ENCODE measurements at regions not wholly inside any gene's neighbourhood (a gene's known extent, or its start where the extent isn't known, plus 50 kb on each side); places are given as distances from the start of the nearest gene placed in this dataset.
"Not testable (repeated sequence)": the region's sequence is repeated elsewhere in the genome, so short reads cannot be mapped to it uniquely, and the experiment has no call there.

GRCh38 chr4:81722290-81722851 lies 250.7 kb upstream of the RASGEF1B start:
- H3K36me3 Mint-ChIP-seq (ENCODE audit: low read depth) = no peaks in the 10 kb centered on the region
- no peak overlapping the region for H3K4me3 Mint-ChIP-seq
- no peak for ATAC-seq (ENCODE audit: low read depth)
- CTCF ChIA-PET = no interaction called here
- no peak overlapping the region for H3K27ac Mint-ChIP-seq
- peaks cover 18% of the 10 kb centered on the region for H3K4me1 Mint-ChIP-seq
- intact Hi-C loops (cut with micrococcal nuclease) = loop anchor here (10.0 kb wide), 1 partner anchor 562 kb away; no protein-coding TSS in a partner anchor
- H3K27me3 Mint-ChIP-seq = no peaks in the 10 kb centered on the region
- no peak for TF ChIP-seq CTCF (IDR thresholded peaks at IDR 0.05)
- DNase-seq = no peak
- POLR2A ChIA-PET = no interaction called here
- no peaks in the 10 kb centered on the region for H3K9me3 Mint-ChIP-seq

GRCh38 chr4:81715757-81716156 lies 244.1 kb upstream of the RASGEF1B start:
- intact Hi-C loops (cut with micrococcal nuclease) = no loop called here
- ATAC-seq (ENCODE audit: low read depth) = no peak

GRCh38 chr4:81715357-81715756 lies 243.7 kb upstream of the RASGEF1B start:
- H3K4me3 Mint-ChIP-seq; H3K27me3 Mint-ChIP-seq; H3K36me3 Mint-ChIP-seq (ENCODE audit: low read depth); H3K9me3 Mint-ChIP-seq; ATAC-seq (ENCODE audit: low read depth); CTCF ChIA-PET; DNase-seq; intact Hi-C loops (cut with micrococcal nuclease); POLR2A ChIA-PET; H3K27ac Mint-ChIP-seq: not testable (repeated sequence)
- H3K4me1 Mint-ChIP-seq = peaks cover 20% of the 10 kb centered on the region

More at GRCh38 chr4:81715757-81716156, 244.1 kb upstream of the RASGEF1B start:
- peaks cover 1% of the 10 kb centered on the region for H3K27me3 Mint-ChIP-seq
- H3K27ac Mint-ChIP-seq = no peak overlapping the region
- H3K9me3 Mint-ChIP-seq = no peaks in the 10 kb centered on the region
- no peaks in the 10 kb centered on the region for H3K36me3 Mint-ChIP-seq (ENCODE audit: low read depth)
- DNase-seq = no peak
- CTCF ChIA-PET = no interaction called here
- peaks cover 20% of the 10 kb centered on the region for H3K4me1 Mint-ChIP-seq
- POLR2A ChIA-PET = no interaction called here
- TF ChIP-seq CTCF (IDR thresholded peaks at IDR 0.05) = no peak
- no peak overlapping the region for H3K4me3 Mint-ChIP-seq

GRCh38 chr4:81714291-81714690 lies 242.6 kb upstream of the RASGEF1B start:
- H3K9me3 Mint-ChIP-seq = no peaks in the 10 kb centered on the region
- H3K27ac Mint-ChIP-seq = no peak overlapping the region
- no peaks in the 10 kb centered on the region for H3K36me3 Mint-ChIP-seq (ENCODE audit: low read depth)
- POLR2A ChIA-PET = no interaction called here
- no peak for ATAC-seq (ENCODE audit: low read depth)
- H3K27me3 Mint-ChIP-seq = peaks cover 1% of the 10 kb centered on the region
- TF ChIP-seq CTCF (IDR thresholded peaks at IDR 0.05) = no peak
- CTCF ChIA-PET = no interaction called here
- H3K4me1 Mint-ChIP-seq = peaks cover 20% of the 10 kb centered on the region
- DNase-seq = no peak
- intact Hi-C loops (cut with micrococcal nuclease) = no loop called here
- H3K4me3 Mint-ChIP-seq = no peak overlapping the region

- Mint-ChIP-seq H3K9me3 (no peaks in the 10 kb centered on the region), H3K36me3 (ENCODE audit: low read depth) (no peaks in the 10 kb centered on the region), H3K4me1 (peaks cover 20% of the 10 kb centered on the region), H3K27me3 (peaks cover 1% of the 10 kb centered on the region), H3K27ac (no peak overlapping the region), H3K4me3 (no peak overlapping the region)
- intact Hi-C loops (cut with micrococcal nuclease) = no loop called here
- POLR2A ChIA-PET = no interaction called here
- DNase-seq (no peak), ATAC-seq (ENCODE audit: low read depth) (no peak)
- TF ChIP-seq CTCF (IDR thresholded peaks at IDR 0.05) = no peak
- CTCF ChIA-PET = no interaction called here
Measured at GRCh38 chr4:81712714-81713113, 241.0 kb upstream of the RASGEF1B start.

- intact Hi-C loops (cut with micrococcal nuclease) = no loop called here
- Mint-ChIP-seq H3K36me3 (ENCODE audit: low read depth) (no peaks in the 10 kb centered on the region), H3K4me3 (no peak overlapping the region), H3K9me3 (no peaks in the 10 kb centered on the region), H3K4me1 (peaks cover 2% of the 10 kb centered on the region), H3K27ac (no peak overlapping the region), H3K27me3 (no peaks in the 10 kb centered on the region)
- ChIA-PET CTCF (no interaction called here), POLR2A (no interaction called here)
- DNase-seq (no peak), ATAC-seq (ENCODE audit: low read depth) (no peak)
- TF ChIP-seq CTCF (IDR thresholded peaks at IDR 0.05) = no peak
Measured at GRCh38 chr4:81704461-81704860, 232.8 kb upstream of the RASGEF1B start.
